ENCODE measurements at regions not wholly inside any gene's neighbourhood (a gene's known extent, or its start where the extent isn't known, plus 50 kb on each side); places are given as distances from the start of the nearest gene placed in this dataset.
A peak's percentile ranks its signal among the peaks of the same experiment; 100 is the strongest.

GRCh38 chr18:41075212-41075611 is 879.8 kb upstream of the PIK3C3 start:
- 0 out of 2 replicates have a peak overlapping the region, but pooled peaks have one; percentile 1 for H2AFZ ChIP-seq (ENCODE audit: low read depth)
- peak overlapping the region; percentile 16; the same call in 1 of the 2 replicates for H3K27ac ChIP-seq

GRCh38 chr18:41073372-41073954 is 881.6 kb upstream of the PIK3C3 start:
- Histone ChIP-seq H3K27me3 (ENCODE audit: insufficient read depth, low read depth) (no peaks in the 10 kb centered on the region), H3K36me3 (ENCODE audit: insufficient read depth) (no peaks in the 10 kb centered on the region), H3K4me3 (IDR thresholded peaks at IDR 0.05; ENCODE audit: insufficient read depth, low read depth, low read length) (no peak overlapping the region), H4K20me1 (ENCODE audit: insufficient read depth) (no peaks in the 10 kb centered on the region), H3K27ac (no peak overlapping the region), H2AFZ (ENCODE audit: low read depth) (no peak overlapping the region), H3K4me2 (no peak overlapping the region), H3K9ac (no peak overlapping the region), H3K79me2 (ENCODE audit: insufficient read depth, low read depth) (no peaks in the 10 kb centered on the region), H3K4me1 (ENCODE audit: low read depth, poor library complexity, severe bottlenecking) (peaks cover 24% of the 10 kb centered on the region)
- TF ChIP-seq, protein P1, sequence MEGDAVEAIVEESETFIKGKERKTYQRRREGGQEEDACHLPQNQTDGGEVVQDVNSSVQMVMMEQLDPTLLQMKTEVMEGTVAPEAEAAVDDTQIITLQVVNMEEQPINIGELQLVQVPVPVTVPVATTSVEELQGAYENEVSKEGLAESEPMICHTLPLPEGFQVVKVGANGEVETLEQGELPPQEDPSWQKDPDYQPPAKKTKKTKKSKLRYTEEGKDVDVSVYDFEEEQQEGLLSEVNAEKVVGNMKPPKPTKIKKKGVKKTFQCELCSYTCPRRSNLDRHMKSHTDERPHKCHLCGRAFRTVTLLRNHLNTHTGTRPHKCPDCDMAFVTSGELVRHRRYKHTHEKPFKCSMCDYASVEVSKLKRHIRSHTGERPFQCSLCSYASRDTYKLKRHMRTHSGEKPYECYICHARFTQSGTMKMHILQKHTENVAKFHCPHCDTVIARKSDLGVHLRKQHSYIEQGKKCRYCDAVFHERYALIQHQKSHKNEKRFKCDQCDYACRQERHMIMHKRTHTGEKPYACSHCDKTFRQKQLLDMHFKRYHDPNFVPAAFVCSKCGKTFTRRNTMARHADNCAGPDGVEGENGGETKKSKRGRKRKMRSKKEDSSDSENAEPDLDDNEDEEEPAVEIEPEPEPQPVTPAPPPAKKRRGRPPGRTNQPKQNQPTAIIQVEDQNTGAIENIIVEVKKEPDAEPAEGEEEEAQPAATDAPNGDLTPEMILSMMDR (conservative IDR thresholded peaks at IDR 0.05; ENCODE audit: low read depth, low read length) = no peak

More at GRCh38 chr18:41075212-41075611, 879.8 kb upstream of the PIK3C3 start:
- Histone ChIP-seq H3K4me3 (IDR thresholded peaks at IDR 0.05; ENCODE audit: insufficient read depth, low read depth, low read length) (no peak overlapping the region), H3K4me1 (ENCODE audit: low read depth, poor library complexity, severe bottlenecking) (peaks cover 24% of the 10 kb centered on the region), H3K4me2 (peak overlapping the region; percentile 12; the same call in 1 of the 2 replicates), H3K36me3 (ENCODE audit: insufficient read depth) (no peaks in the 10 kb centered on the region), H4K20me1 (ENCODE audit: insufficient read depth) (no peaks in the 10 kb centered on the region), H3K9ac (no peak overlapping the region), H3K27me3 (ENCODE audit: insufficient read depth, low read depth) (no peaks in the 10 kb centered on the region), H3K79me2 (ENCODE audit: insufficient read depth, low read depth) (no peaks in the 10 kb centered on the region)
- TF ChIP-seq, protein P1 (conservative IDR thresholded peaks at IDR 0.05; ENCODE audit: low read depth, low read length) = no peak

DNA sequence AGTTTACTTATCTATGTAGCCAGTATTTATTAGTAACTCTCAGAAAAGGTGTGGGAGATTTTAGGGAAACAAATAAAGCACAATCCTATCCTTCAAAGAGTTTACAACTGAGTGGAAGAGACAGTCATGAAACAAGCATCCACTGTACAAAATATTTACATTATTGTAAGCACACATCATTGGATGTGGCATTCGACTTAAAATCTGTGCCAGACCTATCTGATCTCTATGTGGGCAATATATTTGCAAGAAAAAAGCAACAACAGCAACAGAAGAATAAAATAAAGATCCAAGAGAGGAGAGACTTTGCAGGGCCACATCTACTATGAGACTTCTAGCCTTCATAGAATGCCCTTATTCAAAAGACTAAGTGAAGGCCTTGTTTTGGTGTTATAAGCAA is 882.1 kb upstream of the PIK3C3 start:
- no peak overlapping the region for H3K4me2 ChIP-seq
- H3K9ac ChIP-seq = no peak overlapping the region
- no peaks in the 10 kb centered on the region for H4K20me1 ChIP-seq (ENCODE audit: insufficient read depth)
- no peak overlapping the region for H3K4me3 ChIP-seq (IDR thresholded peaks at IDR 0.05; ENCODE audit: insufficient read depth, low read depth, low read length)
- peaks cover 24% of the 10 kb centered on the region for H3K4me1 ChIP-seq (ENCODE audit: low read depth, poor library complexity, severe bottlenecking)
- H3K79me2 ChIP-seq (ENCODE audit: insufficient read depth, low read depth) = no peaks in the 10 kb centered on the region
- no peak overlapping the region for H3K27ac ChIP-seq
- H3K27me3 ChIP-seq (ENCODE audit: insufficient read depth, low read depth) = no peaks in the 10 kb centered on the region
- TF ChIP-seq, protein P1 (conservative IDR thresholded peaks at IDR 0.05; ENCODE audit: low read depth, low read length) = no peak
- no peak overlapping the region for H2AFZ ChIP-seq (ENCODE audit: low read depth)
- no peaks in the 10 kb centered on the region for H3K36me3 ChIP-seq (ENCODE audit: insufficient read depth)

GRCh38 chr18:41071826-41072225 is 883.2 kb upstream of the PIK3C3 start:
- no peaks in the 10 kb centered on the region for H3K79me2 ChIP-seq (ENCODE audit: insufficient read depth, low read depth)
- H3K36me3 ChIP-seq (ENCODE audit: insufficient read depth) = no peaks in the 10 kb centered on the region
- no peak overlapping the region for H3K4me3 ChIP-seq (IDR thresholded peaks at IDR 0.05; ENCODE audit: insufficient read depth, low read depth, low read length)
- TF ChIP-seq, protein P1 (conservative IDR thresholded peaks at IDR 0.05; ENCODE audit: low read depth, low read length) = no peak
- no peak overlapping the region for H3K27ac ChIP-seq
- no peaks in the 10 kb centered on the region for H4K20me1 ChIP-seq (ENCODE audit: insufficient read depth)
- no peaks in the 10 kb centered on the region for H3K27me3 ChIP-seq (ENCODE audit: insufficient read depth, low read depth)
- no peak overlapping the region for H3K4me2 ChIP-seq
- peaks cover 20% of the 10 kb centered on the region for H3K4me1 ChIP-seq (ENCODE audit: low read depth, poor library complexity, severe bottlenecking)
- no peak overlapping the region for H3K9ac ChIP-seq
- H2AFZ ChIP-seq (ENCODE audit: low read depth) = no peak overlapping the region
